HepG2 (cell line): ENCODE measurements at regions not wholly inside any gene's neighbourhood (a gene's known extent, or its start where the extent isn't known, plus 50 kb on each side); places are given as distances from the start of the nearest gene placed in this dataset.

Experiments
- NR1H2 ChIP-seq: sonication (generic); formaldehyde crosslinking; IDR thresholded peaks from 2 replicates; pipeline ENCODE4 v1.8.1; 2022; ENCODE audit warnings: low read depth, missing genetic modification reagents, borderline replicate concordance
- ZNF841 ChIP-seq: sonication (generic); formaldehyde crosslinking; IDR thresholded peaks from 2 replicates; pipeline ENCODE4 v1.8.1; 2023; ENCODE audit warnings: missing genetic modification reagents, borderline replicate concordance
- ZSCAN20 ChIP-seq: sonication (generic); formaldehyde crosslinking; IDR thresholded peaks from 2 replicates; pipeline ENCODE4 v1.4.0; 2020; ENCODE audit warnings: missing genetic modification reagents, mild to moderate bottlenecking, borderline replicate concordance

DNA sequence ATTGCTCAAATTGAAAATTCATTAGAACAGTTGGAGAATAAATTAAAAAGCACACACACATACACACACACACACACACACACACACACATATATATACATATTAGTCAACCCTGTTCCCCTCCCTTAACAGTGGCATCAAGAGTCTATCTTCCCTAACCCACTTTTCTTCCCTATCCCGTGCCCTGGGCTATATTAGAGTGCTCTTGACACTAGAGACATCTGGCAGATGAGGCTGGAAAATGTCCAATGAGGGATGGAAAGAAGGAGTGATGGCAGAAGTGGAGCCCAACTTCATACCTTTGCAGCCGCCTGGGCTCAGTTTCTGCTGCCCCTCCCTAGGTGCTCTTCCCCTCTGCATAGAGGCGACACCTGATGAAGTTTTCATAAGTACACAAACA lies 172.4 kb upstream of the NUDT4 start:
- TF ChIP-seq NR1H2 (CRISPR knock-in tag) (no peak), ZSCAN20 (CRISPR knock-in tag) (no peak), ZNF841 (CRISPR knock-in tag) (no peak)
